NCI-H2029 (cell line): ENCODE measurements at regions not wholly inside any gene's neighbourhood (a gene's known extent, or its start where the extent isn't known, plus 50 kb on each side); places are given as distances from the start of the nearest gene placed in this dataset.

Experiments used
- DNase-seq: peaks from one replicate; lab custom pipeline; 2025; lab: John Stamatoyannopoulos, UW

DNA sequence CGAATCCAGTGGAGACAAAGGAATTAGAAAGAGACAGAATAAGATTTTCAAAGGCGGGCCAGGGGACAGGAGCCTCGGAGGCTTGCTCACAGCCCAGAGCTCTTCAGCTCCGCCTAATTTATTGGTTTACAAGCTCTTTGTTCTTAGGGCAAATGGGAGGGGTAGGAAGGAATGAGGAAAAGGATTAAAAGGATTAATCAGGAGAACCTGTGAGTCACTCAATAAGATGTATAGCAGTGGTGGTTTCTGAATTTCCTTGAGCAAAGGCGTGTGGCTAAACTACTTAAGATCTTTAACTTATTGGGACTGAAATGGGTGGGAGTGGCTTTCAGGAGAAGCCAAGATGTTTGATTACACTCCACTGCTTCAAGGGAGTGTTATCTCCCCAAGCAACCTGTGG lies 456.0 kb upstream of the SPANXN1 start:
- no peak for DNase-seq

GRCh38 chrX:144798972-144799371 lies 448.3 kb upstream of the SPANXN1 start:
- no peak for DNase-seq

- DNase-seq, result no peak
Observed at GRCh38 chrX:144801786-144802185, 445.5 kb upstream of the SPANXN1 start.

GRCh38 chrX:144809025-144809424 lies 438.3 kb upstream of the SPANXN1 start:
- DNase-seq, result no peak

DNA sequence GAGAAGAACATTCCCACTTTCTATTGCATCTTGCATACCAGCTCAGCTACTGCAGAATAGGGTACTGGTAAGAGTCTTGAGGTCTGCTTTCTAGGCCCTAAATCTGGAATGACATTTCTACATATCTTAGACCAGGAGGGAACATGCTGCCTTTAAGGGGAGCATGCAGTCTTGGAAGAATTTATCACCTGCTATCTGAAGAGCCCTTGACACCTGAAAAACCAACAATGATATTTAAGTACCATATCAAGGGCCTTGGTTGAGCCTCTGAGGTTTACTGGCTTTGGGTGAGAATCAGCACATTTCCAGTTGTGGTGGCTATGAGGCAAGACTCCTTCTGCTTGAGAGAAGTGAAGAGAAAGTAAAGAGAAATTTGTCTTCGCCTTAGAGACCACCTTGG lies 436.8 kb upstream of the SPANXN1 start:
- no peak for DNase-seq

- DNase-seq, result no peak
Observed at GRCh38 chrX:144819406-144819805, 427.9 kb upstream of the SPANXN1 start.

GRCh38 chrX:144840616-144841015 lies 406.7 kb upstream of the SPANXN1 start:
- no peak for DNase-seq

- no peak for DNase-seq
Observed at GRCh38 chrX:144849141-144849540, 398.2 kb upstream of the SPANXN1 start.

DNA sequence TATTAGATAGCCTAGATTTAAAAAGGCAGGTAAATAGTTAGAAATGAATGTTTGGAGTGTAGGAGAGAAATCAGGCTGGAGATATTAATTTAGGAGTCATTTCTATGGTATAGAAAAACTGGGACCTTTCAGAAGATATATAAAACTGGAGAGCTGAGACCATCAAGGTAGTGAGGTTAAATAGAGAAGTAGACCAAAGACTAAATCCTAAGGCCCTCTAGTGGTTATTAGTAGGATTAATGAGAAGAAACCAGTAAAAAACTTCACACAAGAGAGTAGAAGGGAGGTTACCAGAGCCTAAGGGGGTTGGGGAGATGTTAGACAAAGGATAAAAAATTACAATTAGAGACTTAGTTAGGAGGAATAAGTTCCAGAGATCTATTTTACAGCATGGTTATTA lies 351.0 kb upstream of the SPANXN1 start:
- DNase-seq, result no peak

- DNase-seq, result no peak
Observed at GRCh38 chrX:144901521-144901920, 345.8 kb upstream of the SPANXN1 start.

DNA sequence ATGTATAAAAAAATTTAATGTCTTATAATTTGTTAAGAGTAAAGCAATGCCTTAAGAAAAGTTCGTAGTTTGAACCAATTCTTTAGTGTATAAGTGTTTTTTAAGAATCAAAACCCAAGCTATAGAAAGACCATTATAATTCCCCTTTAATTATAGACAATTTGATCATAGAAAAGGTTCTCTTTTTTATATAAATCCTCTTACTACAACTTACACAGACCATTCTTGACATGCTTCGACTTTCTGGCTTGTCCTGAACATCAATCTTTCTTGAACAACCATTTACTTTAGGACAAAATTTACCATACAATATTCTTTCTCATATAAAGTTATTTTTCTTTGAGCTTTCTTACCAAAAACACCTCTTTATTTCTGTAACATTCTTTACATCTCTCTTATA lies 330.5 kb upstream of the SPANXN1 start:
- DNase-seq, result no peak

GRCh38 chrX:144918936-144919335 lies 328.4 kb upstream of the SPANXN1 start:
- no peak for DNase-seq

DNA sequence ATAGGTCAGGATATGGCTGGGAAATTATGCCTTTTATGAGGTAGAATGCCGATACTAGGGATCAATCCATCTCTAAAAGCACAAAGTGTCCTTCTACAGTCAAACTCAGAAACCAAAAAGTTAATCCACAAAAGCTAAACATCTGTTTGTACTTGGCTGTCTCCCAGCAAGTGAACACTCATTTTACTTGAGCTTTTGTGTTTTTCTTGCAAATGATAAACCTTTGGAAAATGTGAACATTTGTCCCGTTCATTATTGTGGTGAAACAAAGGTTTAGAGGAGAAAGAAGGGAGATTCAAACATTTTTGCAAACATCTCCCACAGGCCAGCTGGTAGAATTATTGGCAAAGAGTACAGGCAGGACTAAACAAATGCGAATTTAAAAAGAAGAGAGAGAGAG lies 300.6 kb upstream of the SPANXN1 start:
- no peak for DNase-seq
